ENCODE measurements at regions not wholly inside any gene's neighbourhood (a gene's known extent, or its start where the extent isn't known, plus 50 kb on each side); places are given as distances from the start of the nearest gene placed in this dataset.

- TF ChIP-seq CTCF (IDR thresholded peaks at IDR 0.05 in 2 of 3, conservative IDR thresholded peaks at IDR 0.05 in 1 of 3; ENCODE audit: control insufficient read depth in 2 of 3, extremely low read depth in 1 of 3, insufficient read depth in 1 of 3, low read depth in 3 of 3, low read length in 3 of 3) (no peak), YY1 (IDR thresholded peaks at IDR 0.05; ENCODE audit: low read depth, low read length) (no peak), RUNX3 (IDR thresholded peaks at IDR 0.05; ENCODE audit: low read length) (no peak), BRCA1 (IDR thresholded peaks at IDR 0.05; ENCODE audit: low read depth, low read length) (no peak), SKIL (IDR thresholded peaks at IDR 0.05; ENCODE audit: low read depth, poor library complexity, severe bottlenecking) (no peak), ESRRA (IDR thresholded peaks at IDR 0.05; ENCODE audit: low read length) (no peak), EP300 (IDR thresholded peaks at IDR 0.05; ENCODE audit: borderline replicate concordance in 1 of 2, control insufficient read depth in 1 of 2, low read depth in 2 of 2, low read length in 2 of 2) (no peak)
These were observed 226.0 kb downstream of the KLF13 start for GRCh38 chr15:31552482-31553099.

Measured in GM12878 (cell line).